HG02759 (cell line): ENCODE measurements at regions not wholly inside any gene's neighbourhood (a gene's known extent, or its start where the extent isn't known, plus 50 kb on each side); places are given as distances from the start of the nearest gene placed in this dataset.
"Not testable (repeated sequence)": the region's sequence is repeated elsewhere in the genome, so short reads cannot be mapped to it uniquely, and the experiment has no call there.

ENCODE experiments used
- ATAC-seq: cut with Tn5 transposase; IDR thresholded peaks from one replicate; pipeline ENCODE4 v1.9.1; 2021; ENCODE audit warnings: mild to moderate bottlenecking, moderate library complexity; ENCODE audit not compliant: unreplicated experiment

DNA sequence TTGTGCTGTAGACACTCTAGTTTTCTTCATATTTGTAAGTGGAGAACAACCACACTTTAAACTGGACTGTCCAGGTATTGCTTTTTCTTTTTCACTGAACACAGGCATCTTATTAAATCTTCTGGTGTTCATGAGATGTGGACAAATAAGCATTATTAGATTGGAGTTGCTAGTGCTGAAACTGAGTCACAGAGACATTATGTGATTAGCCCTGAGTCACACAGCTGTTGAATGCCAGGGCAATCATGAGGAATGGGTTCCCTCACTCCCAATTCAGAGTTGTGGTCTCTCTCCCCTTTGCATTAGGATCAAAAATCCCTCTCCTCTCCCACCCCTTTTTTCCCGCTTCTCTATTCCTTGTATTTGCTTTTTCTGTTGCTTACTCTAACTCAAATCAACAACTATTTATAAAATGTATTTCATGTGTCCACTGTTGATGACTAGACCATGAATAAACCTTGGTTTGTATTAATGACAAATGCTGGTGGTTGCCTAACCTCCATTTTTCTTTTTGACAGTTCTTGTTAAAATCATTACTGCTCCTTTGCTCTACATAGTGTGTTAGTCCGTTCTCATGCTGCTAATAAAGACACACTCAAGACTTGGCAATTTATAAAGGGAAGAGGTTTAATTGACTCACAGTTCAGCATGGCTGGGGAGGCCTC is 738.2 kb downstream of the BRINP1 start:
- no peak for ATAC-seq

GRCh38 chr9:118631956-118632355 is 737.3 kb downstream of the BRINP1 start:
- ATAC-seq: no peak

- no peak for ATAC-seq
Measured at GRCh38 chr9:118635416-118635815, 733.8 kb downstream of the BRINP1 start.

DNA sequence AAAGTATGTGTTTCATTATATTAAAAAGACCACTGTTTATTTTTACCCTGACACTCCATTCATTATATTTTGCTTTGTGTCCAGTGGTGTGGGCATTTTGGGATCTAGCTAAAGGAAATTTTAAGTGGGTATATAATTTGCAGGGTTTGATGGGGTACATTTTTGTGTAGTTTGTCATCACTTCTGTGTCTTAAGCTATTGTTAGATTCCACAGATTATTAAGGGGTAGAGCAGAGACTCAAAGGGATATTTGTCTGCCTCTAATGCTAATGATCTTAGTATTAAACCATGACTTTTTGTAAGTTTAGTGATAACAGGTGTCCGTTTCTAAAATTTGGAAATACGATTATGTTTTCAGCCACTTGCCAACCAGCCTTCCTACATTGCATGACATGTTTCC is 731.6 kb downstream of the BRINP1 start:
- ATAC-seq: no peak

DNA sequence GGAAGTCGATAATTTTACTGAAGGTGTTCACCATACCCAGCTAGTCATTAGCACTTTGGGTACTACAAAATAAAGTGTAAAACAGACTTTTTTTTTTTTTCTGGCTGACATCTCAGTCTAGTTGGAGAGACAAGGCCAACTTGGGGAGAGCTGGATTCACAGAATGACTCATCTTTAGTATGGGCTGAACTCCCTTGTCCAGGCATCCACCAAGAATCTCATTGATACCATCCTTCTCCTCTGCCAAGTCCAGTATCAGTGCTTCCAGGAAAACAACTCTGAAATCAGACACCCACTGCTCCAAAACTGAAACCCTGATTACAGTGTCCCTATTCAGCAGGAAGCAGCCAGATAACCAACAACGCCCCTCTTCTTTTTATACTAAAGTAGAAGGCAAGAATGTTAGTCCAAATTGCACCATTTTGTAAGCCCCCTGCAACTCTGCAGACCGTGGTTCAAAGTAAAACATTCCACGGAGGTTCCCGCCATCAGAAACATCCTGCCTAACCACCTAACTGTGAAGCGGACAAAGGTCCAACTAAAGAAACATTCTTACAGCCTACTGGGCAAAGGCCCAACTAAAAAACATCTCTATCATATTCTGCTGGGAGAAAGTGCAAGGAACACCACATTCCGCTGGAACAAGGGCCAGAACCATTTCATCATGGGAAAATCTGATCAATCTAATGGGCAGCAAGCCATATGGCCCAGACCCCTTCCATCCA is 728.2 kb downstream of the BRINP1 start:
- no peak for ATAC-seq

DNA sequence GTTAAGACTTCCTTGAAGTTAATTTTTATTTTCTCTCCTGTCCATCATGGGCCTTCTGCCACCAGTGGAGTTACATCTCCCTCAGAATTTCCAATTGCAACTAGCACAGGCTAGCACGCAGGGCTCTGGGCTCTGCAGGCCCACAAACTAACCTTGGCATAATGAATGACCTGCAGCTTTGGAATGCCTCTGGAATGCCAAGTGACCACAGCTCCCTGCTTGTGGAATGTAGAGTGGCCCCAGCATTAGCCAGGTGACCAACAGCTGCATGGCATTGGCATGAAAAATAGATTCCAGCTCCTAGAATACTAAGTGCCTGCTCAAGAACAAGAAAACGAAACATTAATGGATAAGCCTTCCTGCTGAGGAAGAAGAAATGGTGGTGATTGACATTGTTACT is 726.1 kb downstream of the BRINP1 start:
- no peak for ATAC-seq

DNA sequence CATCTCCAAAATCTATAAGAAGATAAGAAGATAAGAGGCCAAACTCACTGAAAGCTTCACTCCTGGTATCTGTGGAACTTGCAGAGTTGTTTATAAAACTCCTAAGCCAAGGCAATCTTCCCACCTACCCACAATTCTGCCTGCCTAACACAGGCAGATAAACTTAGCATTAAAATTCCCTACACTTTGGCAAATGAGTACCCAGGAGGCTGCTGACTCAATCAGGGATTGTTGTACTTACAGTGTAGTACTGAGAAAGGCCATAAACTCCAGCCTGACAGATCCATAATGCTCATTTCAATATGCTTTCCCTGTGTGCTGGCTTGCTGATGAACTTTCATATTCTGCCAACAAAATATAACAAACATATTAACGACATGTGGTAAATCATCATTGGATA is 725.2 kb downstream of the BRINP1 start:
- ATAC-seq: no peak

DNA sequence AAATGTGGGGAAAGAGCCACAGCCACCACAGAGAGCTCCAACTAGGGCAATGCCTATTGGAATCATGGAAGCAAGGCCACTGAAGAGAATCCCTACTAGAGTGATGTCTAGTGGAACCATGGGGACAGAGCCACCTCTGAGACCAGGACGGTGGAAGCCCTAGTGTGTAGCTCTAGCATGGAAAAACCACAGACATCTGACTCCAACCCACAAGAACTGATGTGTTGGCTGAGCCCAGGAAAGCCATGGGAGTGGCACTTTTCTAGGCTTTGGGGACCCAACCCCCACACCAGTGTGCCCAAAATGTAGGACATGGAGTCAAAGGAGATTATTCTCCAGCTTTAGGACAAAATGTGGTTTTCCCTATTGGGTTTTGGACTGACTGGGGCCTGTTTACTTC is 721.9 kb downstream of the BRINP1 start:
- ATAC-seq: no peak

DNA sequence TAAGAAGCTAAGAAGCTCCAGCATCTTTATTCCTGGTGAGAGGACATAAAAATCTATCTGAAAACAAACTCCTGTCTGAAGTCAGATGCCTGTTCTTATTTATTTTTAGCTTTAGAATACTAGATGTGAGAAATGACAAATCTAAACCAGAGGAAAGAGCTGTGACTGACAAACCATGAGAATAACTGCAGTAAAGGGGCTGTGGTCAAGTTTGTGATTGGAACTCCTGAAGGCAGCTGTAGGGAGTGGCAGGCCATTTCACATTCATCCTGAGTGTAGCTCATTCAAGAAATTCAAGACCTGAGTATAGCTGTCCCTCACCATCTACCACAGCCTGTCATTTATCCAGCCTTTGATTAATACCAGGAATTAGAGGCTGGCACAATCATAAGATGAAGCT is 718.8 kb downstream of the BRINP1 start:
- no peak for ATAC-seq

- no peak for ATAC-seq
Measured at GRCh38 chr9:118651511-118651910, 717.7 kb downstream of the BRINP1 start.

GRCh38 chr9:118652258-118652657 is 717.0 kb downstream of the BRINP1 start:
- ATAC-seq: no peak

- ATAC-seq: no peak
Measured at GRCh38 chr9:118652912-118653311, 716.3 kb downstream of the BRINP1 start.

DNA sequence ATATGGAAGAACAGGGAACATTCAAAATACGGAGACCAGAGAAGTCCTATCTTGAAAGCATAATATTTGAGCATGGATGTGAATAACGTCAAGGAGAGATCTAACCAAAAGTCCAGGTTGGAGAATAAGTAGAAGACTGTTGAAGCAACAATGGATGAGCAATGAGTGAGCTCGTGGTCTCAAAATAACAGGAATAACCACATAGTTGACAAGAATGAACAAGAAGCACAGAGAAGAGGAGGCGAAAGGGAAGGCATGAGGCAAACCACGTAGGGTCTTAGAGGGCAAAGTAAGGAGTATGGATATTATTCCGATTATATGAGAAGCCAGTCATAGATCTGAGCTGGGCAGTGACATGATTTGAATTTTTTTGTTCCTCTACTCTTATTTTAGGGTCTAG is 710.2 kb downstream of the BRINP1 start:
- no peak for ATAC-seq

DNA sequence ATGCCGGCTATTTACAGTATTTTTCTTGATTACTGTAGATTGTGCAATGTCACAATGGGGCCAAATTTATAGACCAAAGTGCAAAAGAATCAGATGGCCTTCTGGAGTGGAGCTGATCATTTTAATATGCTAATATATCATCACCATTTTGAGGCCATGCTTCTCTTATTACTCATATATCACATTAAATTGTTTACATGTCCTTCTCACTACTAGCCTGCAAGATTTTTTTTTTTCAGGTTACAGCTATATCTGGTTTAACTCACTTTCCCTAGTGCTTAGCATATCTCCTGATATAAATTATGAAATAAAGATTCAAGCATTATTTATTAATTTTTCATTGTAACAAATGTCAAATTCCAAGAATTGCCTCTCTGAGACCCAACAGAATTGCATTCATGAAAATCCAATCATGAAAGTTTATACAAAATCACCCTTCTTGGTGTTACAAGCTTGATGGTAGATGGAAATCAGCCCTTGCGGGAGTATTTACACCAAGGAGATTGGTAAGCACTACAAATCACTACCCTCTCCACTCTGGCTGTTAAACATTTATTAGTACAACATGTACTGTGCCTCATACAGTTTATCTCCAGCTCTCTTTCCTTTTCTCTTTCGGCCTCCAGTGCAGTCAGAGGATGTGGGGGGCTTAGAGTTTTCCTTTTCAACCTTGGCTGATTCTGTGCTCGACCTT is 703.9 kb downstream of the BRINP1 start:
- no peak for ATAC-seq

GRCh38 chr9:118670011-118670953 is 699.0 kb downstream of the BRINP1 start:
- ATAC-seq: no peak

DNA sequence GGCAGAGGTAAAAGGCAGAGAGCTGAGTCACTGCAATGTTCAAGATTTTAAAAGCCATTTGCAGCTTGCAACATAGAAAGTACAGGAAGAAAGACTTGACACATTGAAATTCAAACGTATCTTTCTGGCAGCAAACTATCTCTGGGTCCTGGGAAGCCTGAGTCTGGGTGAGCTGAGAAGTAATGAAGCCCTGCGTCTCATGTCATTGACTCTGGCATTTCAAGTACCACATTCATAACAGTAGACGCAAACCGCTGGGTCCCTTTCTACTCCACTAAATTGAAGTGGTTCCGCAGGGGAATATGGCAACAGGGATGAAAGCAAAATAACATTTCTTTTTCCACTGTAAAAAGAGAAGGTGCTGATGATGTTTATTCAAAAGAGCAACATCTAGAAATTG is 694.3 kb downstream of the BRINP1 start:
- ATAC-seq: no peak

GRCh38 chr9:118677936-118678653 is 691.1 kb downstream of the BRINP1 start:
- not testable (repeated sequence) for ATAC-seq

DNA sequence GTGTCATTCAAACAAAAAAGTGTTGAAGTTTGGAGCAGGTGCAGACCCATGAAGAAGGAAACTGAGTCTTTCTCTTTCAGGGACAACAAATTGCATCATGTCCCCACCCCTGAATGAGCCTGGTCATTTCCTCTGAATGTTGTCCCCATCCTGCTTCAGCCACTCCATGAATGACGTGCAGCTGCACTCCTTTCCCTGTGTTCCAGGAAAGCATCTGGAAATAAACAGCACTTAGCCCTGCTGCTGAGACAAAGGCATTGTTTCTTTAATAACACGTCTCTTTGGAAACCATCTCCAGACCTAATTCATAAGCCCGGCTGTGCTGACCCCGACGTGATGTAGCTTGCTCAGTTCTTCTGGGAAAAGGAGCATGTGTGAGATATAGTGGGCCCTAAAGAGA is 682.3 kb downstream of the BRINP1 start:
- no peak for ATAC-seq

DNA sequence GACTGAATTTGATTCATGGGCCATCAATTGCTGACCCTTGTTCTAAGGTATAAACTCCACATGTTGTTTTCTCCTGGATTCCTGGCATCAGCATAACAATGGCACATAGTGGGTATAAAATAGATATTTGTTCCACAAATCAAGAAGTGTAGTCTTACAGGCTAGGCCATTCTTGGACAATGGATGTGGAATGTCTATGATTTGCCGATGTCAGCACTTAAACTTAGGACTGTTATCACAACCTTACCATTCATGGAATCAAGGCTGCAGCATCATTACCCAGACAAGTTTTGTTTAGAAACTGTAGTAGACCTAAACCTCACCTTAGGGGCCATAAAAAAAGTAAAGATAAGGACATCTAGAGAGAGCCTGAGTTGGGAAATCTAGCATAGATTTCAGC is 680.0 kb downstream of the BRINP1 start:
- ATAC-seq: no peak

DNA sequence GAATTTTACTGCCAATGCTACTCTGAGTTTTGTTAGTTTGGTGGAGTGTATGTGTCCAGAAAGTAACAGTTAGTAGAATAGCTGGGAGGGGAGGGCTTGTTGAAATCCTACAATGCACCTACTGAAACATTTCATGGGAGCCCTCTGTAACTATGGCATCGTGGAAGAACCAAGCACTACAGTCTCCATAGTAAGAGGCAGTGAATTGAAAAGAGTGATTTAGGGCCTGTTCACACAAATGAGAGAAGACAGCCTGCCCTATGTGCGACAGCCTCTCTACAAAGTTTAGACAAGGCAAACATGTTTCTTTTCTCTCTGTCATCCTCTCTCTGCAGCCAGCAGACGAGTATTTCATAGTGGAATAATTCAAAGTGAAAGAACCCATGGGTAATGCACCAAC is 676.6 kb downstream of the BRINP1 start:
- no peak for ATAC-seq
